ENCODE measurements at regions not wholly inside any gene's neighbourhood (a gene's known extent, or its start where the extent isn't known, plus 50 kb on each side); places are given as distances from the start of the nearest gene placed in this dataset.

- Histone ChIP-seq H3K9me1 (ENCODE audit: control insufficient read depth, extremely low read depth, insufficient read depth, low read length) (no peaks in the 10 kb centered on the region), H3K9me3 (ENCODE audit: control insufficient read depth, low read depth, low read length) (peaks cover 2% of the 10 kb centered on the region), H3K4me3 (ENCODE audit: control insufficient read depth in 2 of 3, extremely low read depth in 1 of 3, insufficient read depth in 2 of 3, low read depth in 1 of 3, low read length in 3 of 3) (no peak overlapping the region), H3K4me1 (ENCODE audit: control insufficient read depth, extremely low read depth, insufficient read depth, low read length) (no peaks in the 10 kb centered on the region), H3K27ac (ENCODE audit: control insufficient read depth, insufficient read depth, low read length) (no peak overlapping the region), H3K27me3 (ENCODE audit: control insufficient read depth, extremely low read depth, insufficient read depth, low read length) (no peaks in the 10 kb centered on the region), H3K36me3 (ENCODE audit: control insufficient read depth in 2 of 2, extremely low read depth in 1 of 2, insufficient read depth in 2 of 2, low read length in 2 of 2) (no peaks in the 10 kb centered on the region), H3K79me2 (ENCODE audit: control insufficient read depth, insufficient read depth, low read length) (no peaks in the 10 kb centered on the region), H3K9ac (ENCODE audit: control insufficient read depth, extremely low read depth, insufficient read depth, low read length) (no peak overlapping the region), H3K4me2 (ENCODE audit: control insufficient read depth, extremely low read depth, insufficient read depth, low read depth, low read length) (no peak overlapping the region), H4K20me1 (ENCODE audit: control insufficient read depth, extremely low read depth, insufficient read depth, low read length) (no peaks in the 10 kb centered on the region), H2AFZ (ENCODE audit: control insufficient read depth, low read length) (no peak overlapping the region)
- TF ChIP-seq CTCF (optimal IDR thresholded peaks at IDR 0.05 in 1 of 3, IDR thresholded peaks at IDR 0.05 in 1 of 3, conservative IDR thresholded peaks at IDR 0.05 in 1 of 3; ENCODE audit: extremely low read depth in 1 of 3, insufficient read depth in 2 of 3, low read length in 3 of 3) (no peak), EZH2 (IDR thresholded peaks at IDR 0.05; ENCODE audit: low read length) (no peak)
- dilution Hi-C loops (cut with MboI; ENCODE audit: extremely low pct_ligation_motif_present, low sequenced_read_pairs) = no loop called here
- DNase-seq (ENCODE audit: low read depth, low spot score) (no peak), FAIRE-seq (no peak)
Measured at GRCh38 chr1:30044656-30045144, 678.7 kb downstream of the MATN1 start.

GRCh38 chr1:30043731-30044408, 679.5 kb downstream of the MATN1 start:
- H3K27me3 ChIP-seq (ENCODE audit: control insufficient read depth, extremely low read depth, insufficient read depth, low read length) = no peaks in the 10 kb centered on the region
- FAIRE-seq = no peak
- no peak overlapping the region for H3K4me3 ChIP-seq (ENCODE audit: control insufficient read depth in 2 of 3, extremely low read depth in 1 of 3, insufficient read depth in 2 of 3, low read depth in 1 of 3, low read length in 3 of 3)
- no peak overlapping the region for H3K27ac ChIP-seq (ENCODE audit: control insufficient read depth, insufficient read depth, low read length)
- no peaks in the 10 kb centered on the region for H4K20me1 ChIP-seq (ENCODE audit: control insufficient read depth, extremely low read depth, insufficient read depth, low read length)
- dilution Hi-C loops (cut with MboI; ENCODE audit: extremely low pct_ligation_motif_present, low sequenced_read_pairs) = no loop called here
- H3K4me1 ChIP-seq (ENCODE audit: control insufficient read depth, extremely low read depth, insufficient read depth, low read length) = no peaks in the 10 kb centered on the region
- no peaks in the 10 kb centered on the region for H3K79me2 ChIP-seq (ENCODE audit: control insufficient read depth, insufficient read depth, low read length)
- TF ChIP-seq CTCF (optimal IDR thresholded peaks at IDR 0.05 in 1 of 3, IDR thresholded peaks at IDR 0.05 in 1 of 3, conservative IDR thresholded peaks at IDR 0.05 in 1 of 3; ENCODE audit: extremely low read depth in 1 of 3, insufficient read depth in 2 of 3, low read length in 3 of 3) (no peak), EZH2 (IDR thresholded peaks at IDR 0.05; ENCODE audit: low read length) (no peak)
- H3K9ac ChIP-seq (ENCODE audit: control insufficient read depth, extremely low read depth, insufficient read depth, low read length) = no peak overlapping the region
- H3K9me1 ChIP-seq (ENCODE audit: control insufficient read depth, extremely low read depth, insufficient read depth, low read length) = no peaks in the 10 kb centered on the region
- H3K36me3 ChIP-seq (ENCODE audit: control insufficient read depth in 2 of 2, extremely low read depth in 1 of 2, insufficient read depth in 2 of 2, low read length in 2 of 2) = no peaks in the 10 kb centered on the region
- H2AFZ ChIP-seq (ENCODE audit: control insufficient read depth, low read length) = no peak overlapping the region
- peaks cover 2% of the 10 kb centered on the region for H3K9me3 ChIP-seq (ENCODE audit: control insufficient read depth, low read depth, low read length)
- no peak for DNase-seq (ENCODE audit: low read depth, low spot score)
- H3K4me2 ChIP-seq (ENCODE audit: control insufficient read depth, extremely low read depth, insufficient read depth, low read depth, low read length) = no peak overlapping the region

Data from keratinocyte (primary cell).